ENCODE measurements at regions not wholly inside any gene's neighbourhood (a gene's known extent, or its start where the extent isn't known, plus 50 kb on each side); places are given as distances from the start of the nearest gene placed in this dataset.

DNA sequence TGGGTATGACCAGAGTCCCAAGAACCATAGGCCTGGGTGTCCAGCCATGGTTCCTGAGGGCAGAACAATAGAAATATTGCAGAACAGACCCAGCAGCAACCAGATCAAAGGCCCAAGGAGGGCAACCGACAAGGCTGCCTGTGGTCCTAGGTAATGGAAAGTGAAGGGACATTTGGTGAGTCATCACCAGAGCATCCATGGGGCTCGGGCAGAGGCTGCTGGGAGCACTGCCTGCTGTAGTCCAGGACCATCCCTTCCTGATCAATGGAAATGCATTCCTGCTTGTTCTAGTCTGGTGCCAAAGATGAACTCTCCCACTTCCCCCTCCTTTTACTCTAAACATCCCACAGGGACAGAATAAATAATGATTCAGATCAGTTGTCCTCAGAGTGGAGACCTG is 172.8 kb upstream of the CACNA1E start:
- Mint-ChIP-seq H3K4me1 (ENCODE audit: unreplicated experiment) (no peaks in the 10 kb centered on the region), H3K27me3 (peaks cover 59% of the 10 kb centered on the region), H3K9me3 (no peaks in the 10 kb centered on the region), H3K4me3 (no peak overlapping the region), H3K36me3 (no peaks in the 10 kb centered on the region), H3K27ac (no peak overlapping the region)
- no peak for DNase-seq (ENCODE audit: extremely low spot score, unreplicated experiment)
- TF ChIP-seq, protein P1, sequence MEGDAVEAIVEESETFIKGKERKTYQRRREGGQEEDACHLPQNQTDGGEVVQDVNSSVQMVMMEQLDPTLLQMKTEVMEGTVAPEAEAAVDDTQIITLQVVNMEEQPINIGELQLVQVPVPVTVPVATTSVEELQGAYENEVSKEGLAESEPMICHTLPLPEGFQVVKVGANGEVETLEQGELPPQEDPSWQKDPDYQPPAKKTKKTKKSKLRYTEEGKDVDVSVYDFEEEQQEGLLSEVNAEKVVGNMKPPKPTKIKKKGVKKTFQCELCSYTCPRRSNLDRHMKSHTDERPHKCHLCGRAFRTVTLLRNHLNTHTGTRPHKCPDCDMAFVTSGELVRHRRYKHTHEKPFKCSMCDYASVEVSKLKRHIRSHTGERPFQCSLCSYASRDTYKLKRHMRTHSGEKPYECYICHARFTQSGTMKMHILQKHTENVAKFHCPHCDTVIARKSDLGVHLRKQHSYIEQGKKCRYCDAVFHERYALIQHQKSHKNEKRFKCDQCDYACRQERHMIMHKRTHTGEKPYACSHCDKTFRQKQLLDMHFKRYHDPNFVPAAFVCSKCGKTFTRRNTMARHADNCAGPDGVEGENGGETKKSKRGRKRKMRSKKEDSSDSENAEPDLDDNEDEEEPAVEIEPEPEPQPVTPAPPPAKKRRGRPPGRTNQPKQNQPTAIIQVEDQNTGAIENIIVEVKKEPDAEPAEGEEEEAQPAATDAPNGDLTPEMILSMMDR (conservative IDR thresholded peaks at IDR 0.05), result no peak

DNA sequence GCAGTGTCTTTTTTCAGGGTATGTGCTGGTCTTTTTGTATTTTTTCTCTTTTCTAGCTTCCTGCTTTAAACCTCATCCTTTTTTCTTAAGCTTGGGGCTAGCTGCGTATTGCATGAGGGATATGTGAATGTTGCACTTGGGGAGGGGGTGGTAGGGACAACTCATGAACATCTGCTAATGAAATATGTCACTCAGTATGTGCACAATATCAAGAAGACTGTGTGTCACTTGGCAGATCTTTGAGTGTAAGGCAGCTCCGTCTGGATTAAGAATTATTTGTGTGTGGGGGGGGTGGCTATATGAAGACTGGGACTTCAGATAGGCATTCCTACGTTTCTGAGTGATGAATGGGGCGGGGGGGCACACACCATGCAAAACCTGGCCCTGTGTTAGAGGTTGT is 170.4 kb upstream of the CACNA1E start:
- Mint-ChIP-seq H3K36me3 (no peaks in the 10 kb centered on the region), H3K27ac (no peak overlapping the region), H3K27me3 (peaks cover 75% of the 10 kb centered on the region), H3K9me3 (no peaks in the 10 kb centered on the region), H3K4me3 (no peak overlapping the region), H3K4me1 (ENCODE audit: unreplicated experiment) (no peaks in the 10 kb centered on the region)
- TF ChIP-seq, protein P1 (conservative IDR thresholded peaks at IDR 0.05), result no peak
- no peak for DNase-seq (ENCODE audit: extremely low spot score, unreplicated experiment)

DNA sequence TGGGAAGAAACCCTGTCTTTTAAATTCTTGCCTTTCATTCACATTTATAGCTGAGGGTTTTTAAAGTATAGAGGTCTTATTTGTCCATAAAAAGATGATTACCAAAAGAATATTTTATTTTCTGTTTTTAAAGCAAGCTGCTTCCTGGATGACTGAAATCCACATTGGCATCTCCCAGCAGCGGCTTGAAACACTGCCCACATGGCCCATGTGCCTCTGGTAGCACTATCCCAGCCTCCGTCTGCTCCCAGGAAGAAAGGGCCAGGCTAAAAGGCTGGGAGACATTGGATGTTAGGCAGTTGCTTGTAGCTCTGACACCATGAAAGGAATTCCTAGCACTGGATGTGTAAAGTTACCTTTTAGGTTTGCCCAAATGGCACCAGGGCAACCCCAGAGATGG is 169.9 kb upstream of the CACNA1E start:
- no peak for DNase-seq (ENCODE audit: extremely low spot score, unreplicated experiment)
- H3K4me1 Mint-ChIP-seq (ENCODE audit: unreplicated experiment), result peaks cover 4% of the 10 kb centered on the region

DNA sequence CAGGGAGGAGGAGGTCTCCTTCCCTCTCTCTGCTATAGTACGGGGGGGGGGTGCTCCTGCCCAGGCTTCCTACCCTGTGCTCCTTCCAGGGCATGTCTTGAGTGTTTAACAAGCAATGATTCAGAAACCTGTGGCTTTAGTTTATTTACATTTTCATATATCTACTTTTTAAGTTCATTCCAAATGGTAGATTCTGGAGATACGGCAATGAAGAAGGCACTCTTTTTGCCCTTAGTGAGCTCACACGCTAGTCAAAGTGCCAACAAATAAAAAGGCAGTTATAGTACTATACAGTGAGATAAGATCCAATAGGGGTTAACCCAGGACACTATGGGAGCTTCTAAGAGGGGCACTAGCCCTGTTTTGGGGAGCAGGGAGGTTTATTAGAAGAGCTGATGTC is 169.3 kb upstream of the CACNA1E start:
- TF ChIP-seq, protein P1 (conservative IDR thresholded peaks at IDR 0.05), result no peak
- Mint-ChIP-seq H3K9me3 (no peaks in the 10 kb centered on the region), H3K4me1 (ENCODE audit: unreplicated experiment) (peaks cover 9% of the 10 kb centered on the region), H3K27me3 (peaks cover 79% of the 10 kb centered on the region), H3K27ac (no peak overlapping the region), H3K4me3 (no peak overlapping the region), H3K36me3 (no peaks in the 10 kb centered on the region)
- no peak for DNase-seq (ENCODE audit: extremely low spot score, unreplicated experiment)

More for the DNA sequence above, 169.9 kb upstream of the CACNA1E start:
- no peaks in the 10 kb centered on the region for H3K9me3 Mint-ChIP-seq
- TF ChIP-seq, protein P1 (conservative IDR thresholded peaks at IDR 0.05), result no peak
- no peaks in the 10 kb centered on the region for H3K36me3 Mint-ChIP-seq
- no peak overlapping the region for H3K4me3 Mint-ChIP-seq
- peaks cover 79% of the 10 kb centered on the region for H3K27me3 Mint-ChIP-seq
- no peak overlapping the region for H3K27ac Mint-ChIP-seq

DNA sequence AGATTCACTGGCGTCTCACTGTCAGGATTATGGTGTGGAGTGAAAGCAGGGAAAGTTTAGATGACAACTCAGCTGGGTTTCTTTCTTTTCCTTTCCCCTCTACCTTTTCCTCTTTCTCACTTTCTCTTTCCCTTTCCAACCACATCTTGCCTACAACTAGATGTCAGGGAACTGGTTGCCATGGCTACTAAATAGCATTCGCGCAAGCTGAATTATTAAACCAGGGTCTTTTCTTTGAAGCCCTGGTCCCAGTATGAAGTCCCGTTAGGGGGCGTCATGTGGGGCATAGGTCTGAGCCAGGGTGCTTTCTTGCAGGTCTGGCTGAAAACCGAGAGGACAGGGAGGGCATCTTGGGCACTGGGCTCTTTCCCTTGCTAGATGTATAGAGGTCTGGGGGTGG is 168.4 kb upstream of the CACNA1E start:
- Mint-ChIP-seq H3K9me3 (no peaks in the 10 kb centered on the region), H3K27me3 (peaks cover 85% of the 10 kb centered on the region), H3K36me3 (no peaks in the 10 kb centered on the region), H3K27ac (no peak overlapping the region), H3K4me3 (peak overlapping the region; percentile 36), H3K4me1 (ENCODE audit: unreplicated experiment) (peaks cover 11% of the 10 kb centered on the region)
- TF ChIP-seq, protein P1 (conservative IDR thresholded peaks at IDR 0.05), result no peak
- DNase-seq (ENCODE audit: extremely low spot score, unreplicated experiment), result no peak

Data from type B pancreatic cell (in vitro differentiated cells).